Mesodermal cell (in vitro differentiated cells): ENCODE measurements at regions not wholly inside any gene's neighbourhood (a gene's known extent, or its start where the extent isn't known, plus 50 kb on each side); places are given as distances from the start of the nearest gene placed in this dataset.

Experiments used
- H3K27ac ChIP-seq: 2 replicates; pipeline ENCODE4 v1.7.0; 2013; ENCODE audit warnings: mild to moderate bottlenecking, low read depth, low read length, moderate library complexity; ENCODE audit not compliant: severe bottlenecking
- H3K36me3 ChIP-seq: 2 replicates; pipeline ENCODE4 v1.7.1; 2013; ENCODE audit warnings: mild to moderate bottlenecking, low read length, moderate library complexity; ENCODE audit not compliant: control insufficient read depth, insufficient read depth
- H3K4me1 ChIP-seq: one replicate; pipeline ENCODE4 v1.7.1; 2013; ENCODE audit warnings: mild to moderate bottlenecking, low read length; ENCODE audit not compliant: insufficient read depth, control insufficient read depth, poor library complexity, severe bottlenecking
- H3K4me3 ChIP-seq: 2 replicates; pipeline ENCODE4 v1.7.0; 2013; ENCODE audit warnings: low read length, control low read depth, mild to moderate bottlenecking; ENCODE audit not compliant: insufficient read depth, poor library complexity, severe bottlenecking; ENCODE audit errors: extremely low read depth
- H3K9me3 ChIP-seq: 2 replicates; pipeline ENCODE4 v1.7.1; 2013; ENCODE audit warnings: mild to moderate bottlenecking, low read length, moderate library complexity; ENCODE audit not compliant: control insufficient read depth
- WGBS, 2 experiments: methylation state at CpG; one replicate each; pipeline ENCODE4 v1.1.5; 2013; ENCODE audit warnings: missing lambda C conversion rate in 2 of 2; ENCODE audit not compliant: insufficient coverage in 2 of 2; 5-methylcytosine and 5-hydroxymethylcytosine counted together

- no peak overlapping the region for H3K27ac ChIP-seq
- no CpG with 5 or more reads among the region's 1 CpG for WGBS, 2 experiments
- H3K9me3 ChIP-seq: no peaks in the 10 kb centered on the region
- H3K36me3 ChIP-seq: no peaks in the 10 kb centered on the region
- H3K4me1 ChIP-seq: peaks cover 27% of the 10 kb centered on the region
- H3K4me3 ChIP-seq: no peak overlapping the region
Measured at GRCh38 chr5:154529282-154529681, 51.3 kb upstream of the HAND1 start.

- no peak overlapping the region for H3K4me3 ChIP-seq
- no peak overlapping the region for H3K27ac ChIP-seq
- H3K36me3 ChIP-seq: no peaks in the 10 kb centered on the region
- peaks cover 39% of the 10 kb centered on the region for H3K4me1 ChIP-seq
- 87 to 97% methylated on average over 4 to 5 of the region's 5 CpGs for WGBS, 2 experiments
- no peaks in the 10 kb centered on the region for H3K9me3 ChIP-seq
Measured at GRCh38 chr5:154528005-154528594, 50.1 kb upstream of the HAND1 start.
